Kidney tubule cell (primary cell): ENCODE measurements at regions not wholly inside any gene's neighbourhood (a gene's known extent, or its start where the extent isn't known, plus 50 kb on each side); places are given as distances from the start of the nearest gene placed in this dataset.
"Not testable (repeated sequence)": the region's sequence is repeated elsewhere in the genome, so short reads cannot be mapped to it uniquely, and the experiment has no call there.

Source experiments
- DNase-seq: peaks from one replicate; pipeline ENCODE4 v3.0.0-alpha.2; 2018; ENCODE audit warnings: low spot score

GRCh38 chr4:64967286-64967685, 558.0 kb upstream of the TECRL start:
- DNase-seq, result no peak

- no peak for DNase-seq
Observed at GRCh38 chr4:64960516-64960915, 551.3 kb upstream of the TECRL start.

DNA sequence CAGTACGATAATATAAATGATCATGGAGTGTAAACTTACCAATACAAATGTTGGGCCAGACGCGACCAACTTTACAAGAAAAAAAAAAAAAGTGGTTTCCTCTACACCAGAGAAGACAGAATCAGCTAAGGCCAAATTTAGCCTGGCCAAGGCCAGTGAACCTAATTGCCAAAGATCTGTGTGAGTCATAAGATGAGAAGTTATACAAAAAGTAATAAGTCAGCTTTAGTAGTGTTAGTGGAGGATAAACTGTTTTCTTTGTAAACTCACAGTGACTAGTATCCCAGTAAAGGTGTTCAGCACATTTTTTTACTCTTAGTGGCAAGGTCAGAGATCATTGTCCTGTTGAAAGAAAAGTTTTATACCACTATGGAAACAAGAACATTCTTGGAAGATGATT, 531.4 kb upstream of the TECRL start:
- DNase-seq, result peak; percentile 91

- no peak for DNase-seq
Observed at GRCh38 chr4:64935469-64936001, 526.3 kb upstream of the TECRL start.

- peak; percentile 31 for DNase-seq
Observed at GRCh38 chr4:64911846-64912245, 502.6 kb upstream of the TECRL start.

GRCh38 chr4:64903986-64904385, 494.7 kb upstream of the TECRL start:
- DNase-seq, result no peak

- DNase-seq, result peak; percentile 9
Observed at GRCh38 chr4:64899563-64899962, 490.3 kb upstream of the TECRL start.

GRCh38 chr4:64899030-64899429, 489.8 kb upstream of the TECRL start:
- not testable (repeated sequence) for DNase-seq

DNA sequence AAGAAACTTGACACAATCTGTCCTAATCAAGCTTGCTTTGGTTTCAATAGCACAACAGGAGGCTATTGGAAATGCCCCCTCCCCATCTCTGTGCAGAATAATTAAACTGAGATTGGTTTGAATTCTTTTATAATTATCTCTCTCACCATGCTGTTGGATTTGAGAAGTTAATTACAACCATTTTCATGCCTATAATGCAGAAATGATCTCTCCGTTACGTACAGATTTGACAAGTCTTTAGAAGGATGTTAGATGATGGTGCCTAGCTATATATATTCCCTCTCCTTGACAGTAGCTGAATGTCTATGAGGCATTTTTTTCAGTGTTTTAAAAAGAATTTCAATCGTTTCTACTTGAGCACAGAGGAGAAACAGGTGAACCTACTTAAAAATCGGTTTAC, 488.4 kb upstream of the TECRL start:
- DNase-seq, result no peak

- DNase-seq, result no peak
Observed at GRCh38 chr4:64895031-64895430, 485.8 kb upstream of the TECRL start.

- DNase-seq, result peak; percentile 6
Observed at GRCh38 chr4:64893205-64893604, 484.0 kb upstream of the TECRL start.

GRCh38 chr4:64889906-64890610, 480.8 kb upstream of the TECRL start:
- no peak for DNase-seq

GRCh38 chr4:64883087-64883807, 474.0 kb upstream of the TECRL start:
- DNase-seq, result peak; percentile 76

- no peak for DNase-seq
Observed at GRCh38 chr4:64882311-64883086, 473.2 kb upstream of the TECRL start.

- no peak for DNase-seq
Observed at GRCh38 chr4:64880557-64880956, 471.3 kb upstream of the TECRL start.

- DNase-seq, result no peak
Observed at GRCh38 chr4:64876021-64876420, 466.8 kb upstream of the TECRL start.

- DNase-seq, result no peak
Observed at GRCh38 chr4:64870558-64870957, 461.3 kb upstream of the TECRL start.

- no peak for DNase-seq
Observed at GRCh38 chr4:64857815-64858214, 448.6 kb upstream of the TECRL start.

- no peak for DNase-seq
Observed at GRCh38 chr4:64857198-64857597, 447.9 kb upstream of the TECRL start.

DNA sequence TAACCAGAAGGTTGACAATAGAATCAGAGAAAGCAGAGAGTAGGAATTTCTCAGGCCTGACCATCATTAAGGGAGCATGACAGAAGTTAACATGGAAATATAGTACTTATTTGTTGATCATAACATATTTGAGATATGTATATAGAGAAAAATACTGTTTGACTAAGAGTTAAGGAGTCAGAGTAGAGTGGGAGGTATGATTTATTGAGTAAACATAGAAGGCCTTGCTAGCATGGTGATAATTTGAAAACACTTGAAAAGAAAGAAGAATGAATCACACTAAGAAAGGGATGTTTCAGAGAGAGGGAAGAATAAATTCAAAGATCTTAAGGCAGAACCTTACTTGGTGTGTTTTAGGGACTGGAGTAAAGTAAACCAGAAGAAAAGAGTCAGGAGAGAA, 437.2 kb upstream of the TECRL start:
- no peak for DNase-seq

- DNase-seq, result no peak
Observed at GRCh38 chr4:64829749-64830148, 420.5 kb upstream of the TECRL start.

DNA sequence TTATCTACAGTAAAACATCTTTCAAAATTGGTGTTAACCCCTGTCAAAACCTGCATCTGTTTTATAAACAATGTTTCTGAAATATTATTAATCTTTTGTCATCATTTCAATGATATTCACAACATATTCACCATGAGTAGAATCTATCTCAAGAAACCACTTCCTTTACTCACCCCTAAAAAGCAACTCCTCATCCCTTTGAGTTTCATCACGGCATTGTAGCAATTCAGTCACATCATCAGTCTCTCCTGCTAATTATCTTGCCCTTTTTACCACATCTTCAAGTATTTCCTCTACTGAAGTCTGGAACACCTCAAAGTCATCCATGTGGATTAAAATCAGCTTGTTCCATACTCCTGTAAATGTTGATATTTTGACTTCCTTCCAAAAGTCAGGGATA, 415.3 kb upstream of the TECRL start:
- DNase-seq, result no peak

- DNase-seq, result no peak
Observed at GRCh38 chr4:64822405-64822804, 413.2 kb upstream of the TECRL start.
